WERI-Rb-1 (cell line): ENCODE measurements at regions not wholly inside any gene's neighbourhood (a gene's known extent, or its start where the extent isn't known, plus 50 kb on each side); places are given as distances from the start of the nearest gene placed in this dataset.

Experiments used
- DNase-seq: peaks from one replicate; pipeline ENCODE4 v3.0.0-alpha.2; 2020
- H3K27ac ChIP-seq: fragments of 250-450 bp; sonication (Bioruptor Pico); 2 replicates; pipeline ENCODE4 v1.5.1; 2020; ENCODE audit warnings: mild to moderate bottlenecking, moderate library complexity
- H3K27me3 ChIP-seq: fragments of 250-450 bp; sonication (Bioruptor Pico); 2 replicates; pipeline ENCODE4 v1.5.1; 2021; ENCODE audit warnings: mild to moderate bottlenecking, low read depth, moderate library complexity; ENCODE audit not compliant: insufficient read depth, severe bottlenecking
- H3K36me3 ChIP-seq: fragments of 250-450 bp; sonication (Bioruptor Pico); 2 replicates; pipeline ENCODE4 v1.5.1; 2020; ENCODE audit warnings: mild to moderate bottlenecking, moderate library complexity
- H3K4me3 ChIP-seq: 2 replicates; pipeline ENCODE4 v1.5.1; 2011; ENCODE audit warnings: low read depth, mild to moderate bottlenecking, control low read depth, low read length
- H3K9me3 ChIP-seq: fragments of 250-450 bp; sonication (Bioruptor Pico); 2 replicates; pipeline ENCODE4 v1.5.1; 2021; ENCODE audit warnings: mild to moderate bottlenecking, moderate library complexity; ENCODE audit not compliant: severe bottlenecking
- TF ChIP-seq, protein P1 (sequence below): IDR thresholded peaks from 2 replicates; pipeline ENCODE4 v1.5.1; 2011; ENCODE audit warnings: low read depth, mild to moderate bottlenecking, control low read depth, inconsistent platforms, low read length

DNA sequence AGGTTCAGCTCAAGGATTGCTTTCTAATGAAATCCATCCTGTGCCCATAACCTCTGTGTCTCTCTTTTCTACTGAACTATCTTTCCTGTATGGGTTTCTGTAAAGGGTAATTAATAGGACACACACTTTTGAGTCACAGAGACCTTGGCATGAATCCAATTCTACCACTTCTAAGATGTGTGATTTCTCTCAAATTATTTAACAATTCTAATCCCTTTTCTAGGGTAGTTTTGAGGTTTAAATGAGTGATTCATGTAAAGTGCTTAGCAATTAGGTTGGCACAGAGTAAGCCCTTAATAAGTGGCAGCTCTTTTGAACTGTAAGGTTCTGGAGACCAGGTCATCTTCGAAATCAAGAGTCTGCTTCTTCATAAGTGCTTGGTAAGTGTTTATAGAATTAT is 202.7 kb downstream of the RASSF9 start:
- H3K36me3 ChIP-seq, result no peaks in the 10 kb centered on the region
- H3K27ac ChIP-seq, result no peak overlapping the region
- DNase-seq, result no peak
- H3K4me3 ChIP-seq, result no peak overlapping the region
- TF ChIP-seq, protein P1, sequence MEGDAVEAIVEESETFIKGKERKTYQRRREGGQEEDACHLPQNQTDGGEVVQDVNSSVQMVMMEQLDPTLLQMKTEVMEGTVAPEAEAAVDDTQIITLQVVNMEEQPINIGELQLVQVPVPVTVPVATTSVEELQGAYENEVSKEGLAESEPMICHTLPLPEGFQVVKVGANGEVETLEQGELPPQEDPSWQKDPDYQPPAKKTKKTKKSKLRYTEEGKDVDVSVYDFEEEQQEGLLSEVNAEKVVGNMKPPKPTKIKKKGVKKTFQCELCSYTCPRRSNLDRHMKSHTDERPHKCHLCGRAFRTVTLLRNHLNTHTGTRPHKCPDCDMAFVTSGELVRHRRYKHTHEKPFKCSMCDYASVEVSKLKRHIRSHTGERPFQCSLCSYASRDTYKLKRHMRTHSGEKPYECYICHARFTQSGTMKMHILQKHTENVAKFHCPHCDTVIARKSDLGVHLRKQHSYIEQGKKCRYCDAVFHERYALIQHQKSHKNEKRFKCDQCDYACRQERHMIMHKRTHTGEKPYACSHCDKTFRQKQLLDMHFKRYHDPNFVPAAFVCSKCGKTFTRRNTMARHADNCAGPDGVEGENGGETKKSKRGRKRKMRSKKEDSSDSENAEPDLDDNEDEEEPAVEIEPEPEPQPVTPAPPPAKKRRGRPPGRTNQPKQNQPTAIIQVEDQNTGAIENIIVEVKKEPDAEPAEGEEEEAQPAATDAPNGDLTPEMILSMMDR, result no peak
- H3K9me3 ChIP-seq, result no peaks in the 10 kb centered on the region
- no peaks in the 10 kb centered on the region for H3K27me3 ChIP-seq

GRCh38 chr12:85639834-85640233 is 196.4 kb downstream of the RASSF9 start:
- H3K4me3 ChIP-seq, result no peak overlapping the region
- no peak overlapping the region for H3K27ac ChIP-seq
- TF ChIP-seq, protein P1, result no peak
- H3K9me3 ChIP-seq, result no peaks in the 10 kb centered on the region
- no peaks in the 10 kb centered on the region for H3K36me3 ChIP-seq
- no peak for DNase-seq
- H3K27me3 ChIP-seq, result no peaks in the 10 kb centered on the region

DNA sequence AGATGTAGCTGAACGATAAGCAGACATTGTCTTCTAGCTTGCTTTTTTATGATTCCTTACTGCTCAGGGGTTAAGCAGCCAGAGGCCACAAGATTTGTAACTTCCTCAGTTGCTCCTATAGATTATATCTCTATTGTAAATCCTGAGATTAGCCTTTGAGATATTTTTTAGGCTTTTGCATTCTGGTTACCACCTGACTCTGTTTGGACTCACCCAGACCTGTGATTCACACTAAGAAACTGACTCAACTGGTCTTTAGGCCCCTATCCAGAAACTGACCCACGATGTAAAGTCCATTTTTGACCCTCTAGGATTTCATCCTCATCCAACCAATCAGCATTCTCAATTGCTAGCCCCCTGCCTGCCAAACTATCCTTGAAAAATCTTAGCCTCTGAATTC is 194.4 kb downstream of the RASSF9 start:
- Histone ChIP-seq H3K9me3 (no peaks in the 10 kb centered on the region), H3K36me3 (no peaks in the 10 kb centered on the region), H3K27ac (no peak overlapping the region), H3K4me3 (no peak overlapping the region), H3K27me3 (no peaks in the 10 kb centered on the region)
- TF ChIP-seq, protein P1, result no peak
- DNase-seq, result no peak

DNA sequence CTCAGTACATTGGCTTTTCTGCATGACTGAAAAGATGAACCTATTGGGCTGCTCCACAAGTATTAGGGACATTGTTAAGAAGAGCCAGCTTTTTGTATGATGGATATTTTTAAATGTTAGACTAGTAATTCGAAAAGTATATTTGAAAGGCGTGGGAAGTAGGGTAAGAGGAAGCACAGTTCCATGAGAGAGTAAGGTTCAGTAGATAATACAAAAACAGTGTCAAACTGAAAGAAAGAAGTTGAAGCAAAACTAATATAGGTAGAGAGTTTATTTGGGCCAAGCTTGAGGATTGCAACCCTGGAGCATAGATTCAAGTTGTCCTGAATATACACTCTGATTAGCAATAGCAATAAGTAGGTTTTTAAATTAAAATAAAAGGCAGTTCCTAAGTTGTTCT is 193.9 kb downstream of the RASSF9 start:
- Histone ChIP-seq H3K27ac (no peak overlapping the region), H3K9me3 (no peaks in the 10 kb centered on the region)

DNA sequence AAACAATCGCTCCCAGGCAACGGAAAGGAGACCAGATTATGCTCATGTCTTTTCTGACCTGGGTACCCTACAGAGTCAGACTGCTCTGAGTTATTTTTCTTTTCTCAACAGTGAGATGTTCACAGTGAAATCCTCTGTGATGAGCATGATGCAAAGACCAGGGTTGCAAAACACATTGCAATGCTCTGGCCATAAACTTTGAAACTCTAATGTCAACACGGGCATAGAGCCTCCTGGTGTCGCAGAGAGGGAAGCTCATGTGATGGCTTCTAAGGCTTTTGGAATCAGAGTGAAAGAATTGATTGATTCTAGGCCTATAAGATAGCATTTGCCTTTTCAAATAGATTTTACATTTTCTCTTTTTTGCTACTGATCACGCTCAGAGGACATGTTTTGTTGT is 193.4 kb downstream of the RASSF9 start:
- H3K27me3 ChIP-seq, result no peaks in the 10 kb centered on the region
- H3K4me3 ChIP-seq, result no peak overlapping the region
- no peak for DNase-seq
- TF ChIP-seq, protein P1, result no peak
- H3K36me3 ChIP-seq, result no peaks in the 10 kb centered on the region
- no peak overlapping the region for H3K27ac ChIP-seq
- no peaks in the 10 kb centered on the region for H3K9me3 ChIP-seq

More for the DNA sequence above, 193.9 kb downstream of the RASSF9 start:
- H3K4me3 ChIP-seq, result no peak overlapping the region
- DNase-seq, result no peak
- H3K27me3 ChIP-seq, result no peaks in the 10 kb centered on the region
- TF ChIP-seq, protein P1, result no peak
- no peaks in the 10 kb centered on the region for H3K36me3 ChIP-seq

GRCh38 chr12:85644508-85644907 is 191.7 kb downstream of the RASSF9 start:
- no peak overlapping the region for H3K27ac ChIP-seq
- TF ChIP-seq, protein P1, result no peak
- DNase-seq, result no peak
- H3K27me3 ChIP-seq, result no peaks in the 10 kb centered on the region
- no peaks in the 10 kb centered on the region for H3K36me3 ChIP-seq
- no peak overlapping the region for H3K4me3 ChIP-seq
- H3K9me3 ChIP-seq, result no peaks in the 10 kb centered on the region
